ENCODE measurements at regions not wholly inside any gene's neighbourhood (a gene's known extent, or its start where the extent isn't known, plus 50 kb on each side); places are given as distances from the start of the nearest gene placed in this dataset.

GRCh38 chr4:11625211-11625610 lies 196.5 kb upstream of the HS3ST1 start:
- no peak for ATAC-seq
- no peak for FAIRE-seq

More at GRCh38 chr4:11625211-11625610, 196.5 kb upstream of the HS3ST1 start:
- intact Hi-C loops (cut with micrococcal nuclease), result no loop called here
- POLR2A ChIA-PET, result no interaction called here
- Histone ChIP-seq H3K4me2 (ENCODE audit: insufficient read depth, low read length) (no peak overlapping the region), H3K27me3 (ENCODE audit: control insufficient read depth in 2 of 2, insufficient read depth in 2 of 2, low read length in 2 of 2) (no peaks in the 10 kb centered on the region), H3K27ac (ENCODE audit: extremely low read depth, low read depth, low read length) (no peak overlapping the region), H3K4me3 (no peak overlapping the region), H3K36me3 (ENCODE audit: control insufficient read depth, insufficient read depth, low read length) (no peaks in the 10 kb centered on the region), H3K9ac (ENCODE audit: insufficient read depth in 1 of 2, low read depth in 2 of 2, low read length in 2 of 2) (no peak overlapping the region), H3K79me2 (ENCODE audit: control insufficient read depth, insufficient read depth, low read length) (no peaks in the 10 kb centered on the region), H3K4me1 (replicated peaks in 1 of 2; ENCODE audit: control insufficient read depth in 2 of 2, insufficient read depth in 2 of 2, low read length in 2 of 2) (no peaks in the 10 kb centered on the region), H3K9me1 (ENCODE audit: control insufficient read depth, insufficient read depth, low read length) (no peaks in the 10 kb centered on the region), H4K20me1 (replicated peaks; ENCODE audit: control insufficient read depth, insufficient read depth, low read length) (no peaks in the 10 kb centered on the region), H3K9me3 (replicated peaks; ENCODE audit: control insufficient read depth, insufficient read depth, low read depth, low read length) (no peaks in the 10 kb centered on the region), H2AFZ (ENCODE audit: low read depth, low read length) (no peak overlapping the region)
- CTCF ChIA-PET (ENCODE audit: low intra/inter-chr PET ratio), result no interaction called here
- WGBS (ENCODE audit: insufficient coverage, low coverage, missing lambda C conversion rate), result 0% methylated on average over 5 of the region's 7 CpGs
- in situ Hi-C loops (cut with MboI), result no loop called here
- no peak for DNase-seq (ENCODE audit: extremely low read depth in 1 of 4, low spot score in 3 of 4)
- BruUV-seq (replicated peaks), result no TSS peak
- TF ChIP-seq STAT6 (CRISPR knock-in tag; IDR thresholded peaks at IDR 0.05) (no peak), DNMT1 (IDR thresholded peaks at IDR 0.05) (no peak), BHLHE40 (IDR thresholded peaks at IDR 0.05; ENCODE audit: low read length) (no peak), MCM5 (IDR thresholded peaks at IDR 0.05; ENCODE audit: low read depth) (no peak)

Measured in K562 (cell line).